ENCODE measurements at regions not wholly inside any gene's neighbourhood (a gene's known extent, or its start where the extent isn't known, plus 50 kb on each side); places are given as distances from the start of the nearest gene placed in this dataset.

GRCh38 chr4:95619525-95620443 lies 71.0 kb upstream of the UNC5C start:
- no peak overlapping the region for H3K27ac Mint-ChIP-seq
- no peaks in the 10 kb centered on the region for H3K36me3 Mint-ChIP-seq (ENCODE audit: low read depth)
- H3K9me3 Mint-ChIP-seq = peaks cover 2% of the 10 kb centered on the region
- H3K27me3 Mint-ChIP-seq = no peaks in the 10 kb centered on the region
- no peaks in the 10 kb centered on the region for H3K4me1 Mint-ChIP-seq
- DNase-seq = no peak
- TF ChIP-seq CTCF (IDR thresholded peaks at IDR 0.05) = no peak
- POLR2A ChIA-PET = no interaction called here
- ATAC-seq (ENCODE audit: low read depth) = no peak
- CTCF ChIA-PET = no interaction called here
- intact Hi-C loops (cut with micrococcal nuclease) = no loop called here
- no peak overlapping the region for H3K4me3 Mint-ChIP-seq

GRCh38 chr4:95614684-95615205 lies 66.0 kb upstream of the UNC5C start:
- intact Hi-C loops (cut with micrococcal nuclease) = no loop called here
- Mint-ChIP-seq H3K36me3 (ENCODE audit: low read depth) (no peaks in the 10 kb centered on the region), H3K9me3 (peaks cover 2% of the 10 kb centered on the region), H3K27ac (no peak overlapping the region), H3K4me1 (no peaks in the 10 kb centered on the region), H3K4me3 (no peak overlapping the region), H3K27me3 (no peaks in the 10 kb centered on the region)
- DNase-seq = no peak
- TF ChIP-seq CTCF (IDR thresholded peaks at IDR 0.05) = no peak
- ATAC-seq (ENCODE audit: low read depth) = no peak
- CTCF ChIA-PET = no interaction called here
- POLR2A ChIA-PET = no interaction called here

GRCh38 chr4:95610061-95610569 lies 61.3 kb upstream of the UNC5C start:
- no peaks in the 10 kb centered on the region for H3K27me3 Mint-ChIP-seq
- intact Hi-C loops (cut with micrococcal nuclease) = no loop called here
- no peaks in the 10 kb centered on the region for H3K36me3 Mint-ChIP-seq (ENCODE audit: low read depth)
- no peak for ATAC-seq (ENCODE audit: low read depth)
- DNase-seq = no peak
- H3K4me3 Mint-ChIP-seq = no peak overlapping the region
- ChIA-PET CTCF (no interaction called here), POLR2A (no interaction called here)
- TF ChIP-seq CTCF (IDR thresholded peaks at IDR 0.05) = no peak
- H3K4me1 Mint-ChIP-seq = no peaks in the 10 kb centered on the region
- no peak overlapping the region for H3K27ac Mint-ChIP-seq
- H3K9me3 Mint-ChIP-seq = peaks cover 5% of the 10 kb centered on the region

- Mint-ChIP-seq H3K27me3 (no peaks in the 10 kb centered on the region), H3K9me3 (peaks cover 5% of the 10 kb centered on the region), H3K27ac (no peak overlapping the region), H3K36me3 (ENCODE audit: low read depth) (no peaks in the 10 kb centered on the region), H3K4me3 (no peak overlapping the region), H3K4me1 (no peaks in the 10 kb centered on the region)
- CTCF ChIA-PET = no interaction called here
- POLR2A ChIA-PET = no interaction called here
- ATAC-seq (ENCODE audit: low read depth) (no peak), DNase-seq (no peak)
- no peak for TF ChIP-seq CTCF (IDR thresholded peaks at IDR 0.05)
- intact Hi-C loops (cut with micrococcal nuclease) = no loop called here
These were observed 58.0 kb upstream of the UNC5C start for GRCh38 chr4:95606739-95607138.

GRCh38 chr4:95603393-95603792 lies 54.6 kb upstream of the UNC5C start:
- Mint-ChIP-seq H3K27ac (no peak overlapping the region), H3K27me3 (no peaks in the 10 kb centered on the region), H3K4me1 (no peaks in the 10 kb centered on the region), H3K4me3 (no peak overlapping the region), H3K9me3 (peaks cover 5% of the 10 kb centered on the region), H3K36me3 (ENCODE audit: low read depth) (no peaks in the 10 kb centered on the region)
- intact Hi-C loops (cut with micrococcal nuclease) = no loop called here
- ChIA-PET POLR2A (no interaction called here), CTCF (no interaction called here)
- DNase-seq (no peak), ATAC-seq (ENCODE audit: low read depth) (no peak)
- no peak for TF ChIP-seq CTCF (IDR thresholded peaks at IDR 0.05)
